Ectodermal cell (in vitro differentiated cells): ENCODE measurements at regions not wholly inside any gene's neighbourhood (a gene's known extent, or its start where the extent isn't known, plus 50 kb on each side); places are given as distances from the start of the nearest gene placed in this dataset.

Experiments used
- H3K27ac ChIP-seq: 2 replicates; pipeline ENCODE4 v1.7.0; 2013; ENCODE audit warnings: mild to moderate bottlenecking, low read depth, low read length; ENCODE audit not compliant: insufficient read depth, poor library complexity, severe bottlenecking
- H3K27me3 ChIP-seq: 2 replicates; pipeline ENCODE4 v1.7.0; 2013; ENCODE audit warnings: mild to moderate bottlenecking, low read length; ENCODE audit not compliant: insufficient read depth, control insufficient read depth, poor library complexity, severe bottlenecking
- H3K36me3 ChIP-seq: one replicate; pipeline ENCODE4 v1.7.0; 2013; ENCODE audit warnings: low read length; ENCODE audit not compliant: control insufficient read depth, insufficient read depth
- H3K4me1 ChIP-seq: one replicate; pipeline ENCODE4 v1.7.0; 2013; ENCODE audit warnings: low read length; ENCODE audit not compliant: control insufficient read depth, insufficient read depth
- H3K4me3 ChIP-seq: 2 replicates; pipeline ENCODE4 v1.7.0; 2013; ENCODE audit warnings: low read depth, low read length, control low read depth; ENCODE audit not compliant: insufficient read depth
- H3K9me3 ChIP-seq: 2 replicates; pipeline ENCODE4 v1.7.0; 2013; ENCODE audit warnings: mild to moderate bottlenecking, low read length, moderate library complexity; ENCODE audit not compliant: control insufficient read depth
- WGBS, 2 experiments: methylation state at CpG; one replicate each; pipeline ENCODE4 v1.1.7; 2013; ENCODE audit warnings: missing lambda C conversion rate in 2 of 2; 5-methylcytosine and 5-hydroxymethylcytosine counted together

DNA sequence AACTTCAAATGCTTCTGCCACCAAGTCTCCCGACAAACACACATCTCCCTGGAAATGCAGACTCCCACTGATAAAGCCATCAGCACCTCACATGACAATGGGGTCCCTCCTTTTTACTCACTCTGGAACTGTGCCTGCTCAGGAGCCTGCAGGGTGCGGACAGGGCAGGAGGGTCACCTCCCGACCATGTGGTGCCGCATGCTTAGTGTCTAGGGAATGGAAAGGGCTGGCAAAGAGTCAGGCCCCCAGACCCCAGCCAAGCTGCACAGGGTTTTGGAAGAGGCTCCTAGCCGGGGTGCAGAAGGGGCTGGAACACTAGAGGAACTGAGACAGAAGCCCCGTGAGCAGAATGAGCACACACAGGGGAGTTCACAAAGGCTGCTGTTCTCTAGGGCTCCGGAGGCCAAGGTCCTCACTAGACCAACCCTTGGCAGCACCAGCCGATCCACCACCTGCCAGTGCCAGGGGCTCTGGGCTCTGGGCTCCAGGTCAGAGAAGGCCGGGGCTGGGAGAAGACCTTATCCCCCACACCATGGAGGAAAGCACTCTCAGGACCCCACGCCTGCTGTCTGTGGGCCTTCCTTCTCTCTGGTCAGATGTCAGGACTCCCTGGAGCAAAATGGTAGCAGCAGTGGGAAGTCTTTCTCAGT is 125.1 kb upstream of the FGF3 start:
- Histone ChIP-seq H3K27ac (no peak overlapping the region), H3K4me1 (peaks cover 19% of the 10 kb centered on the region), H3K4me3 (no peak overlapping the region), H3K27me3 (peaks cover 5% of the 10 kb centered on the region), H3K36me3 (no peaks in the 10 kb centered on the region), H3K9me3 (no peaks in the 10 kb centered on the region)
- WGBS, 2 experiments: 90 to 93% methylated on average over 10 of the region's 10 CpGs

GRCh38 chr11:69945157-69945556 is 125.9 kb upstream of the FGF3 start:
- no peak overlapping the region for H3K27ac ChIP-seq
- H3K9me3 ChIP-seq: no peaks in the 10 kb centered on the region
- no peak overlapping the region for H3K4me3 ChIP-seq
- H3K36me3 ChIP-seq: no peaks in the 10 kb centered on the region
- H3K27me3 ChIP-seq: peaks cover 5% of the 10 kb centered on the region
- 95 to 98% methylated on average over 1 of the region's 1 CpG for WGBS, 2 experiments
- peaks cover 17% of the 10 kb centered on the region for H3K4me1 ChIP-seq

DNA sequence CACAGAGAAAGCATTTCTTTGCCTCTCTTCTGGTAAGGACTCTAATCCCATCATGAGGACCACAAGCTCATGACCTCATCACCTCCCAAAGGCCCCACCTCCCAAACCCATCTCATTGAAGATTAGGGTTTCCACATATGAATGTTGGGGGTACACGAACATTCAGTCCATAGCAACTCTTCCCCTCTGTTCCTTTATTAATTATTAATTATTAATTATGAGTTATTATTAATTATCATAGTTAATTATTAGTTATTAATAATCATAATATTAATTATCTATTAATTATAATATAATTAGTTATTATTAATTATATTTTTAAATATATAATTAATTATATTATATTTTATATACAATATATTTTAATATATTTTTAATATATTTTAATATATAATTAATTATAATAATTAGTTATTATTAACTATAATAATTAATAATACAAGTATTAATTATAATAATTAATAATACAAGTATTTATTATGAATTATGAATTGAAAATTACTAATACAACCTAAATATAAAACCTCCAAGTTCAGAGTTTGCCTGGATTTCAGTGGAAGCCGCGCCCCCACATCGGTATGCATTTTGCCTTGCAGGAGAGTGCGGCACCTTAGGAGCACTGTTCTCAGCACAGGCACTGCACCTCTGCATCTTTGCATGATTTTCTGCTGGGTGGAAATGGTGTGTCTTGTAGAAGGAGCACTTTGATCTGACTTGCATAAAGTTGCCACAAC is 128.0 kb upstream of the FGF3 start:
- no peak overlapping the region for H3K27ac ChIP-seq
- WGBS, 2 experiments: 81 to 95% methylated on average over 4 of the region's 5 CpGs
- H3K27me3 ChIP-seq: peaks cover 5% of the 10 kb centered on the region
- H3K4me1 ChIP-seq: peaks cover 17% of the 10 kb centered on the region
- no peaks in the 10 kb centered on the region for H3K36me3 ChIP-seq
- no peaks in the 10 kb centered on the region for H3K9me3 ChIP-seq
- H3K4me3 ChIP-seq: no peak overlapping the region

DNA sequence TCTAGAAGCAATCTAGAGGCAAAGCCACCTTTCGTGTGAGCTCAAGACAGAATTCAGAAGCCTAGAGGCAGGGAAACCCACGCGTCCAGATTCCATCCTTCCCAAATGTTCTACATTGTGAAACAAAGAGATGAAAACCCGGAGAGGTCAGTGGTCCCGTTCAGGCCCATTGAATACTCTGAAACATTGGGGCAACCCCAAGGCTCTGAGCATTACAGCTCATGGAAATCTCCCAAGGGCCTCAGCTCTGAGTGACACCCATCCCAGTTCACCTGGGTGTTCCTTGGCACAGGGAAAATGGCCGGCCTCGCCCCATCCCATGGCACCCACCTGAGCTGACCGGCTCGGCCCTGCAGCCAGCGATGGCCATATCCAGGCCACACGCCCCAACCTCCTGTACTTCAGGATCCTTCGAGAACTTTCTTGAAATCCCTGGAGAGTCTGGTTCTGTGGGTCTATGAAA is 128.6 kb upstream of the FGF3 start:
- Histone ChIP-seq H3K36me3 (no peaks in the 10 kb centered on the region), H3K4me3 (no peak overlapping the region), H3K9me3 (no peaks in the 10 kb centered on the region), H3K4me1 (peaks cover 17% of the 10 kb centered on the region), H3K27ac (no peak overlapping the region), H3K27me3 (peaks cover 5% of the 10 kb centered on the region)
- 88% methylated on average over 12 of the region's 12 CpGs for WGBS, 2 experiments

- H3K36me3 ChIP-seq: no peaks in the 10 kb centered on the region
- peaks cover 5% of the 10 kb centered on the region for H3K27me3 ChIP-seq
- no peaks in the 10 kb centered on the region for H3K9me3 ChIP-seq
- H3K27ac ChIP-seq: no peak overlapping the region
- H3K4me3 ChIP-seq: no peak overlapping the region
- peaks cover 17% of the 10 kb centered on the region for H3K4me1 ChIP-seq
- WGBS, 2 experiments: 29 to 33% methylated on average over 24 of the region's 24 CpGs
Measured at GRCh38 chr11:69948256-69949141, 129.3 kb upstream of the FGF3 start.

GRCh38 chr11:69949327-69949726 is 128.8 kb upstream of the ANO1 start:
- 59 to 67% methylated on average over 6 of the region's 6 CpGs for WGBS, 2 experiments
- no peak overlapping the region for H3K27ac ChIP-seq
- peaks cover 17% of the 10 kb centered on the region for H3K4me1 ChIP-seq
- peaks cover 5% of the 10 kb centered on the region for H3K27me3 ChIP-seq
- H3K4me3 ChIP-seq: no peak overlapping the region
- no peaks in the 10 kb centered on the region for H3K9me3 ChIP-seq
- no peaks in the 10 kb centered on the region for H3K36me3 ChIP-seq

- 70 to 71% methylated on average over 8 of the region's 8 CpGs for WGBS, 2 experiments
- H3K27ac ChIP-seq: no peak overlapping the region
Measured at GRCh38 chr11:69950120-69950519, 128.0 kb upstream of the ANO1 start.

GRCh38 chr11:69950621-69951020 is 127.5 kb upstream of the ANO1 start:
- H3K9me3 ChIP-seq: no peaks in the 10 kb centered on the region
- WGBS, 2 experiments: 94 to 97% methylated on average over 6 of the region's 6 CpGs
- peaks cover under 1% of the 10 kb centered on the region for H3K27me3 ChIP-seq
- H3K4me1 ChIP-seq: peaks cover 17% of the 10 kb centered on the region
- no peak overlapping the region for H3K27ac ChIP-seq
- H3K4me3 ChIP-seq: no peak overlapping the region
- H3K36me3 ChIP-seq: no peaks in the 10 kb centered on the region

More at GRCh38 chr11:69950120-69950519, 128.0 kb upstream of the ANO1 start:
- Histone ChIP-seq H3K4me3 (no peak overlapping the region), H3K4me1 (peaks cover 17% of the 10 kb centered on the region), H3K9me3 (no peaks in the 10 kb centered on the region), H3K36me3 (no peaks in the 10 kb centered on the region), H3K27me3 (peaks cover 5% of the 10 kb centered on the region)

GRCh38 chr11:69951821-69952220 is 126.3 kb upstream of the ANO1 start:
- Histone ChIP-seq H3K36me3 (no peaks in the 10 kb centered on the region), H3K4me1 (peaks cover 17% of the 10 kb centered on the region), H3K9me3 (no peaks in the 10 kb centered on the region), H3K27ac (no peak overlapping the region), H3K4me3 (no peak overlapping the region), H3K27me3 (no peaks in the 10 kb centered on the region)
- 92 to 94% methylated on average over 8 of the region's 8 CpGs for WGBS, 2 experiments
